NT2/D1 (cell line): ENCODE measurements at regions not wholly inside any gene's neighbourhood (a gene's known extent, or its start where the extent isn't known, plus 50 kb on each side); places are given as distances from the start of the nearest gene placed in this dataset.

Source experiments
- SUZ12 ChIP-seq: IDR thresholded peaks from 2 replicates; pipeline ENCODE4 v1.6.1; 2011; ENCODE audit not compliant: insufficient read length, insufficient read depth; ENCODE audit errors: extremely low read depth
- YY1 ChIP-seq: IDR thresholded peaks from 2 replicates; pipeline ENCODE4 v1.6.1; 2011; ENCODE audit not compliant: insufficient read length, insufficient read depth
- ZNF274 ChIP-seq: IDR thresholded peaks from 2 replicates; pipeline ENCODE4 v1.6.1; 2011; ENCODE audit warnings: mild to moderate bottlenecking, low read depth, low read length

DNA sequence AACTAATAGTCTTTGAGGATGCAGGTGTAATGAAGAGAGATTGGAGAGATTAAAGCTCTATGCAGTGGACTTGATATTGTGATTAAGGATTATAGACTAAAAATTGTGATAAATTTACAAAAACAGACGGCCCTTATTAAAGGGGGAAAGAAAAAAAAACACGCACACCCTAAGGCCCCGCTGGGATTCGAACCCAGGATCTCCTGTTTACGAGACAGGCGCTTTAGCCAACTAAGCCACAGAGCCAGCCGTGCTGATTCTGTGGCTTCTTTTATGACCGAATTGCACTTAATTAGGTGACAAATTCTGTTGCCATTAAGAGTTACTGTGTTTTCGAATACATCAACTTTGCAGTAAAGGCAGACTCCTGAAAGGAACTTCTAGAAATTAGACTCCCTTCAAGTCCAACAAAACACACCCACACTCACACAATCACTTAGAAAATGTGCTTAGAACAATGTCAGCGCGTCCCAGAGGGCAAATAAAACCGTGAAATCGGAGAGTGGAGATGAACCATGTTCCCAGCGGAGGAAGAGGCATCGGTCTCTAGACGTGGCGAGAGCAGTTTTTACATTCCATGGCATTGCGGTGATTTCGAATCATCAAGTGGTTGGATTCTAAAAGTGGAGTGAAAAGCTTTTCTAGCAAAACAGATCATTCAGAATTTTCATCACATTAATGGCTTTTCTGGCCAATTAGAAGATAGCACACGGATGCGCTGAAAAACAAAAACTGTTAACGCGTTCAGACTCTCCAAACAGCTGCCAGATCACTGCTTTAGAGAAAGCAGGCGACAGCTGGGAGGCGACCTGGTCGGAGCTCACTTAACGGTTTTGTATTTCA is 122.6 kb downstream of the GPX5 start:
- TF ChIP-seq YY1 (no peak), SUZ12 (no peak), ZNF274 (no peak)
